ENCODE measurements at regions not wholly inside any gene's neighbourhood (a gene's known extent, or its start where the extent isn't known, plus 50 kb on each side); places are given as distances from the start of the nearest gene placed in this dataset.

DNA sequence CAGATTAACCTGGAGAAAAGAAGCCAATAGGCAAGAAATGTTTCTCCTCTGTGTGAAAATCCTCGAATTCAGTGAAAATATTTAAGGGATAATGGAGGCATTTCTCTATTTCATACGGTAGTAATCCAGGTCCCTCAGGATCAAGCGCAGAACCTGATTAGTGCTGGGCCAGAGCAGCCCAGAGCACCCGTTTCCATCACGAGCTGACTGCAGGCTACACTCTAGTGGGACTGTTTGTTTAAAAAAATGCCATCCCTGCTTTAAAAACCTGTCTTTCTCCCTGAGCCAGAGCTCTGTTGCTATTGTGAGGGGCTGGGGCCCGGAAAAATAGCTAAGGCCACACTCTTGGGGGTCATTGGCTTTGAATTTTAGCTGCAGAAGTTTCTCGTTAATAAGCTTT lies 223.2 kb upstream of the E2F8 start:
- no peak for DNase-seq (ENCODE audit: low read depth)

DNA sequence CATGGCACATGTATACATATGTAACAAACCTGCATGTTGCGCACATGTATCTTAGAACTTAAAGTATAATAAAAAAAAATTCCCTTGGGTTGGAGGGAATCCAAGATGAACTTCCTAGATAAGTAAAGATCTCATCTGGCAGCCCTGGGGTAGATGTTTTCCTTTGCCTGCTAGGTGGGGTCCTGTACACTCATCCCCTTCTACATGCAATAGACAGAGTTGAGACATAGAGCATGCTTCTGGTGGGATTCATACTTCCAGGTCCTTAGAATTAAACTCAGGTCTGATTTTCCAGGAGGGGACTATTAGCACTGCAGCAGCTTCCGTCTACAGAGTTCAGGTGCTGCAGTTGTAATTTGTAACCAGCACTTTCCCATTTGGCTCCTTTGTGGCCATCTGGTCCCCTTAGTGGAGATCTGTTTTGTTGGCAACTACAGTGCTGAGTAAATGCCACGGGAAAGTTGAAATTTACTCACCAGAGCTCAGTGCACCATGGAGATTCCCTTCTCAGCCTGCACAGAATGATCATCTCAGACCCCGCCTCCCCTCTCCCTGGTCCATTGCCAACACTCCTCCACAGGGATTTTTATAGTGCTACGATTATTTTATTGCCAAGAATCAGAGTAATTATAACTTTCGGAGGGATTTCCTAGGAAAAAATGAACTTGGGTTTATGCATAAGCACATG lies 220.1 kb upstream of the E2F8 start:
- DNase-seq (ENCODE audit: low read depth): no peak

DNA sequence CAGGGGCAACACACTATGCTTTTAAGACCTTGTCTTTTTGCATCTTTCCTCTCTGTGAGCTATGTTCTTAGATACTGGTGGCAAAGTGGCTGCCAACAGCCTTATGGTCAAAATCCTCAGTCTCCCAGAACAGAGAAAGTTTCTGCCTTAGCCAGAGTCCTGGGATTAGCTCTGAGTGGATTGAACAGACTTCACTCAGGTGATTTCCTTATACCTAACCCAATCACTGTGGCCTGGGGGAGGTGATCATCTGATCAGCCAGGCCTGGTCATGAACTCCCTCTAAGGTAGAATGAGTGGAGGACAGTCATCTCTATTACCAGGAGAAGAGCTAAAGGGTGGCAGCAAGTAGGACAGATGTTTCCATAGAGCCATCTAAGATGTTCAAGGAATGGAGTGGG lies 218.5 kb upstream of the E2F8 start:
- no peak for DNase-seq (ENCODE audit: low read depth)

DNA sequence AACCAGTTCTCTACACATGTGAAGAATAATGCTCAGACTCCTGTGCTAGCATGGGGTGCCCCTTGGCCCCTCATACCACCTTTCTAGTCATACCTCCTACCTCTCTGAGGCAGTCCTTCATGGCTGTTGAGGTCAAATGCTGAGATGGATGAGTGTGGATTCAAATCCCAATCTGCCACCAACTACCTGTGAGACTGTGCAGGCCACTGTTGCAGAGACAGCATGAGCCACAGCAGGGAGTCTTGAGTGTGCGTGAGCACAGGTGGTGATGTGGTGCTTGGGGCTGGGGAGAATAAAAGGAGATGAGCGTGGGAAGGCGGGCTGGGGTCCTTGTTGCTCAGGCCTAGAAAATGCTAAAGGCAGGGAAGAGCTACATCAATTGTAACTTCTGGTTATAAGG lies 218.0 kb upstream of the E2F8 start:
- DNase-seq (ENCODE audit: low read depth): no peak

DNA sequence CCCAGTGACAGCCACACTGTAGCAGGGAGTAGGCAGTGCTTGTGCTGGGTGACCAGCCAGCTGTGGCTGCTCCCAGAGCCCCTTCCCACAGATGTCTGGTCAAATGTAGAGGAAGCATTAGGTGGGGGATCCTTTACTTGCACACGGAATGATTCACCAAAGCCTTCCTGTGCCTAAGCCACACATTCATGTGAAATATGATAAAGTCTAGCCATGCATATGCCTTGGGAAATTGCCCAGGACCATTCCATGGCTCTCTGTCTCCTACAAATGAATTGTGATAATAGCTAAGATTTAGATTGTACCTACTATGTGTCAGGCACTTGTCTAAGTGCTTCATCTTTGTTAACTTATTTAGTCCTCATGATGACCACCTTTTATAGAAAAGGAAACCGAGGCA lies 217.5 kb upstream of the E2F8 start:
- DNase-seq (ENCODE audit: low read depth): no peak

DNA sequence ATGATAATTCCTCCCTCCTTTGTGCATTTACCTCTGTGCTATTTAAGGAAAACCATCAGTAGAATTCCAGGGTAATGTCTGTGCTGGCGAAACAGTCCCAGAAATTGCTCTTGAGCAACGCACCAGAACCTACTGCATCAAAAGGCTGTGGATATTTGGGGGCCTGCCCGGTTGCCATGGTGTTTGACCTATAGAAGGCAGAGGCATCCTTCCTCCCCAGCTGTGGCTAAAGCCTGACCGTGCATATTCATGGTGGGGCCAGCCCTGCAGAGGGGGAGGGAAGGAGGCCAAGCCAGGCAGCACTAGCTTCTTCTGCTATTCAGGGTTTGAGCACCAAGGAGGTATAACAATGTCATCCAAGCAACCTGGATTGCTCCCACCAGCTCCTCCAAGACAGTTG lies 215.0 kb upstream of the E2F8 start:
- no peak for DNase-seq (ENCODE audit: low read depth)

DNA sequence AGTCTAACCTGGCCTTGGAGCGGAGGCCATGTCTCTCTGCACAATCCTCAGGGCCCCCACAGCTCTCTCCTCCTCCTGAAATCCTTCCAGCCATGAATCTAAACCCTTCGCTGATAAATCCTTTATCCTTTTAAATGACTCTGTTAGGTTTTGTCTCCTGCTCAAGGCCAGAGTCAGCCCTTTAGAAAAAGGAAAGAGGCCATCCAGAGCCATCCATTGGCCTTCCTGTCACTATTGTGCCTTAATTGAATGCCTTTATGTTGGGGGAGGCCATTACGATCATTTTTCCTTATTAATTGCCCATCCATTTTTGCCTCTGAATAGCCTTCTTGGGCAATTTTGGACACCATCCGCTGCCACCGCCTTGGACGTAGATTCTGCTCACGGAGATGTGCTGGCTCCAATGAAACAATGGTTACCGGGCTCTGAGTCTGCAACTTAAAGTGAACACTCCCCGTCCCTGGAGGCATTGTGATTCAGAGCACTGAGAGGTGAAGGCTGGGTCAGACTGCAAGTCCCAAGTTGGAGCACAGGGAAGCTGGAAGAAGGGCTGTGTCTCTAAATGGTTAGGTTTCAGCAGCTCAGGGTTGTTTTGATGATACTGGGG lies 213.0 kb upstream of the E2F8 start:
- no peak for DNase-seq (ENCODE audit: low read depth)

DNA sequence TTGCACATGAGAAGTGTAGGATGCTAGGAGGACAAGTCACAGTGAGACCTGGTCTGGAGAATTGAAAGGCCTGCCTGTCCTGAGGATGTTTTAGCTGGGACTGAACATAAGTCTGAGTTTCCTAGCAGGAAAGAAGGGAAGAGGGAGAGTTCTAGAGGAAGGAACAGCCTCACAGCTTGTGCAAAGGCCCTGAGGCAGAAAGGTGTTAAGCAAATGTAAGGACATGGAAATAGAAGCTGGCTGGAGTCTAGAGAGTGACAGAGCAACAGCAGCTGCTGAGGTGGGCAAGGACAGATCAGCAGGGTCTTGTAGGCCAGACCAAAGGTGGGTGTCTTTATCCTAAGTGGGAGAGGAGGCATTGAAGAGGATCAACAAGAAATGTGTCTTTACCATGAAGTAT lies 210.9 kb upstream of the E2F8 start:
- DNase-seq (ENCODE audit: low read depth): no peak

DNA sequence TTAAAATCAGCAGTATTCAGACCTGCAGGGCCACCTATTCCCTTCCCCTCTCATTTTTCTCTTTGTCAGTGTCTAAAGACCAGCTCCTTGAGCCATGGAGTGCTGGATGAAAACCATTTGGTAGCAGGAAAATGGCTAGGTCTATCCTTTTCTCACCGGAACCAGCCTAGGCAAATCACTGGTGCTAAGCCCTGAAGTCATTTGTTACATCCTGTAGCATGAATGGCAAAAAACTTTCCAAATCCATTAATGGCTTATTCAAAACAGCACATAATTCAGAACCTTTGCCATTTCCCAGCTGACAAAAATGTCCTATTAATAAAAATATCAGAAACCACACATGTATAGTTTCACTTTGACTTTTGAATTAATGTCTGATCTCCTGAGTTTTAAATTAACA lies 209.5 kb upstream of the E2F8 start:
- DNase-seq (ENCODE audit: low read depth): no peak

DNA sequence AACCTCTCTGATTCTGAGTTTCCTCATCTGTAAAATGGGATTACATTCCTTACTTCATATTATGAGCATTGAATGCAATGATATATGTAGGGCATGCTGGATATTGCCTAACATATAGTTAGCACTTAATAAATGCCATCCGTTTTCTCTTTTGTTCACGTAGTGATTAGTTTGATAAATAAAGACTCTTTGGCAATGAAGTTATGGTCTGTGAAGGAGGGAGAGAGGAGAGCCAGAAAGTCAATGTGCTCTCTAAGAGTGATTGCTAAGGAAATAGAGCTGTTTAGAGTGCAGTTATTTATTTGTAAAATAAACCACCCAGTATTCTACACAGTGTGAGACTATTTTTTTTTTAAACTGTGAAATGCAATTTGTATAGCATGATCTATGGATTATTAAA lies 207.9 kb upstream of the E2F8 start:
- no peak for DNase-seq (ENCODE audit: low read depth)

DNA sequence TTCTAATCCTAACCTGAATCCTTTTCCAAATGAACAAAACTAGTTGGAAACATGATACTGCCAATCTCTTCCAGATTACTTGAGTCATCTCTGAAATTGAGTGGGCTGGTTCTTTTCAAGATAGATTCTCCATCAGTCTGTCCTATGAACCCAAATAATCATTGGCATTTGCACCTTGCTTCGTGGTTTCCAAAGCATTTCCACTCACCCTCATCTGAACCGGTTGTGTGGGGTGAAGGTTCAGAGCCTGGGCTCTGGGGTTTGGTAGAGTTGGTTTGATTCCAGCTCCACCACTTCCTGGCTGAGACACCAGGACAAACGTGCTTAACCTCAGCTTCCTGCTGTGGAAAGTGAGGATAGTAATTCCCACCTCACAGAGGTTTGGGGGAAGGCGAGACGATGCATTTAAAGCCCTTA lies 206.4 kb upstream of the E2F8 start:
- DNase-seq (ENCODE audit: low read depth): no peak

DNA sequence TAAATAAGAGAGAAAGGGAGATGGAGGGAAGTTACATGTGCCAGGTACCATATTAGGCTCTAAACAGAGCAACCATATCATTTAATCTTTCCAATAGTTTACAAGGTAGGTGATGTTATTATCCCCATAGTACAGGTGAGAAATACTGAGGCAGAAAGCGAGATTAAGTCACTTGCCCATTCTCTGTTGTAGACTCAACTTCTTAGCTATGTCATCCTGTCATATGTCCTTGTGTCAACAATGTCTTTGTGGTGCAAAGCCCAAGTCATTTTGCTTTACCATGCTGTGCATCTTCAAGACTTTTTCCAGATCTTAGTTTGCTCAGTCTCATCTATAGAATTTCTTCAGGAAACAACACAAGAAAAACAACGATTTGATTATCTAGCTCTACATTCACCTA lies 205.0 kb upstream of the E2F8 start:
- no peak for DNase-seq (ENCODE audit: low read depth)

DNA sequence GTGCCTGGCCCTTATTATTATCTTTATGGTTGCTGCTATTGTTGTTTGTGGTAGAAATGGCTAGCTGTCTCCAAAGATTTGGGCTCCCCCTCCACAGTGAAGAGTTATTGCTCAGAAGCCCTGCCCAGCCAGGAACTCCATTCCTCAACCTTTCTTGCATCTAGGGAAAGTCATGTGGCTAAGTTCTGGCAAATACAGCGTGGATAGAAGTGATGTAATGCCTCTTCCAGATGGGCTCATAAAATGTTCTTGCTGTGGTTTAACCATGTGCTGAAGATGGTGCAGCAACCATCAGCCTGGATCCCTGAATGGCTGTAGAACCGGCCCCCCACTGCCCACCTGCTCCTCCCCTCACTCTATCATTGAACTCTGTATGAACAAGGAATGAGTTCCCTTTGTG lies 203.5 kb upstream of the E2F8 start:
- DNase-seq (ENCODE audit: low read depth): no peak

DNA sequence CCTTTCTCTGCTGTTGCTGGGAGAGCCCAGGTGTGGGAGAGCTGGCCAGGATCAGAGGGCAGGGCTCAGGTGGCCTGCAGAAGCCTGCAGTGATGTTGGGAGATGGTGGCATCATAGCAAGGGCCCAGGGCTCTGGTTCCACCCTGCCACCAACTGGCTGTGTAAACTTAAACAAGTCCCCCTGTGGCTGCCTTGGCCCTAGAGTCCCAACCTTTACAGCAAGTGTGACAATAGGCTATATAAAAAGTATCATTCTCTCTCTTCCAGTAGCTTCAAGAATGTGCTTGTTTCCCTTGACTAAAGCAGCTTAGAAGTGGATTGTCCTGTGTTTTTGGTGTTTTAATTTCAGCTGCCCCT lies 201.8 kb upstream of the E2F8 start:
- no peak for DNase-seq (ENCODE audit: low read depth)

DNA sequence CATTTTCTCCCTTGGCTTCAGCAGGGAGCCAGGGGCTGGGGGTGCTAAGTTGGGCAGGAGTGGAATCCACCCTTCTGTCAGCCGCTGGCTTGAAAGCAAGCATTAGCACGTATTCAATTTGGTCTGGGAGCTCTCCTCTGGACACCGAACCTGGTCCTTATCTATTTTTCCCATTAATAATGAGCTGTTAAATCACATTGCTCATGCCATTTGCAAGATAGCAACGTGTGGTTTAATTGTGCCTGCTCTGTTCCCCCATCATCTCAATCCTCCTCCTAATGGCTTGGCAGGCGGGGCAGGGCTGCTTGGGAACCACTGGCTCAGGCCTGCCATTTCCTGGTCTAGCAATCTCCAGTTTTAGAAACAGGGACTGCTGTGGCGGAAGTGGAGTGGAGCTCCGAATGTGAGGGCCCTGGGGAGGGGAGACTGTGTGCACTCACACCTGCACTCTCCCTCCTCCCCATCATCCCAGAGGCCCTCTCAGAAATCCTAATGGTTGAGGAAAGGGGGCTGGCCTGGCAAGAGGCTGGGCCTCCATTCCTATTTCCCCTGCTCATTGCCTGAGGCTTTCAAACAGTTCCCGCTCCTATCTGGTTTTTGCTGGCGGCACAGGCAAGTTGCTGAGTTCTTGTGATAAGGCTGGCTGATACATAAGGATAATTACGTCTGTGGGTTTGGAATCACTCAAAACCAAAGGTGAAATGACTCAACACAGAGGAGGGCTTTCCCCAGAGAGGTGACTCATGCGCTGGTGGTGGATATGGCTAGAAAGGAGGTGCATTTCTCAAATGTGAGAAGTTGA lies 201.2 kb upstream of the E2F8 start:
- peak; percentile 93 for DNase-seq (ENCODE audit: low read depth)

DNA sequence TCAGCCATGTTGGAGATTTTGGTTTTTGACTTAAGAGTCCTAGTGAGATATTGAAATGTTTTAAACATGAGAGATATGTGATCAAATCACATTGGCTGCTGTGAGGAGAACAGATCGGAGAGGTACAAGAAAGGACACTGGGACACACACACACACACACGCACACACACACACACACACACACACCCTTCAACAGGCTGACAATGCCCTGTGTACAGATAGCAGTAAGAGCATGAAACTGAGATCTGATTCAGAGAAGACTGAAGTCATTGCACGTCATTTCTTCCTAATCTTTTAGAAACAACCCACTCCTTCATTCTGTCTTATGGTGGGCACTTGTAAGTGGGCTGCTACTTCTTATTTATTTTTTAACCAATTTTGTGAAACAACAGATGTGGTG lies 200.5 kb upstream of the E2F8 start:
- no peak for DNase-seq (ENCODE audit: low read depth)

DNA sequence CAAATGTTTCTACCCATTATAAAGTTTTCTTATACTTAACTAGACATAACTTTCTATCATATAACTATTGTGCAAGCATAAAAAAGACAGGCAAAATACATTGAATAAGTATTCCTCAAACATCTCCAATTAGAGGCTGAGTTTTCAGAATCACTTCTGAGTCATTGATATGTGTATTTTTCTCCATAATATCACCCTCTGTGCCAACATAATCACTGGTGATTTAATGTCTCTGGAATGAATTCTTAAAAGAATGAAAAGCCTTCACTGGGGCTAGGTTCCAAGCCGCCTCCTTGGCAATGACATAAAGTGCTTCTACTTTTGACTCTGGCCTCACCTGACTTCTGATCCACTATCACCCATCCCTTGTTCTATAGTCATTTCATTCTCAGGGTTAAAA lies 197.0 kb upstream of the E2F8 start:
- DNase-seq (ENCODE audit: low read depth): no peak

DNA sequence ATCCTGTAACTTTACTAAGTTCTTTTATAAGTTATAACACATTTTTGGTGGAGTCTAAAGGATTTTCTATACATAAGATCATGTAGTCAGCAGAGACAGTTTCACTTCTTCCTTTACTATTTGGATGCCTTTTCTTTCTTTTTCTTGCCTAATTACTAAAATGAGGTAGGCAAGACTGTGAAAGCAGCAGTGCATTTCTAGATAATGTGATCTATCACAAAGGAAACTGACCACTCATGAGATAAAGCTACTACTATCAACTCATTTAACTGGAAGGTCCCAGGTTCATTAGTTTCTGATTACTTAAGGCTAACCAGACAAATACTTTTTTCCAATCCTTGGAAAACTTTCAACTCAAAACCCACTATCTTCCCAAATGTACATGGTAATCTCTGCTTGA lies 196.2 kb upstream of the E2F8 start:
- DNase-seq (ENCODE audit: low read depth): no peak

DNA sequence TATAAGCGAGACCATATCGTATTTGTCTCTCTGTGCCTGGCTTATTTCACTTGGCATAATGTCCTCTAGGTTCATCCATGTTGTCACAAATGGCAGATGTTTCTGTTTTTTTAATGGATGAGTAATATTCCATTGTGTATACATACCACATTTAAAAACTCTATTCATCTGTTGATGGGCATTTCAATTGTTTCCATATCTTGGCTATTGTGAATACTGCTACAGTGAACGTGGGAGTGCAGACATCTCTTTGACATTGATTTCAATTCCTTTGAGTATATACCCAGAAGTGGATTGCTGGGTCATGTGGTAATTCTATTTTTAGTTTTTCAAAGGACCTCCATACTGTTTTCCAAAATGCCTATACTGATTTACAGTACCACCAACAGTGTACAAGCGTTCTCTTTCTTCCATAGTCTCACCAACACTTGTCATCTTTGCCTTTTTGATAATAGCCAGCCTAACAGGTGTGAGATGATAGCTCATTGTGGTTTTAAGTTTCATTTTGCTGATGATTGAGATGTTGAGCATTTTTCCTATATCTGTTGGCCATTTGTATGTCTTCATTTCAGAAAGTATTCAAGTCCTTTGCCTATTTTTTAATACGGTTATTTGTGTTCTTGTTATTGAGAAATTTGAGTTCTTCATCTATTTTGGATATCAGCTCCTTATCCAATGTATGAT lies 194.7 kb upstream of the E2F8 start:
- DNase-seq (ENCODE audit: low read depth): no peak

DNA sequence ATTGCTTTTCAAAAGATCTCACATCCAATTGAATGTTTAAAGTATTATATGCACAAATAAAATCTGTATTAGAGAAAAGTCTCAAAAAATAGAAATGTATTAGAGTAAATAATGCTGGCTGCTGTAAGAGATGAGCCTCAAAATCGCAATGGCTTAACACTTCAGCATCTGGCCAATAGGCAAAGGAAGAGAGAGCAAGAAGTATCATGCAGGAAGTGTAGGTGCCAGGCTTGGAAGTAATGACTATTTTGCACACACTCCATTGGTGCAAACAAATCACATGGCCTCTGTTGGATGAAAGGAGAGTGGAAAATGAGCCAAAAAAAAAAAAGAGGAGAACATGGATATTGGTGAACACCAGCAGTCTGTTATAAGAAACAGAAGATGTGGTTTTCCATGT lies 193.0 kb upstream of the E2F8 start:
- no peak for DNase-seq (ENCODE audit: low read depth)

DNA sequence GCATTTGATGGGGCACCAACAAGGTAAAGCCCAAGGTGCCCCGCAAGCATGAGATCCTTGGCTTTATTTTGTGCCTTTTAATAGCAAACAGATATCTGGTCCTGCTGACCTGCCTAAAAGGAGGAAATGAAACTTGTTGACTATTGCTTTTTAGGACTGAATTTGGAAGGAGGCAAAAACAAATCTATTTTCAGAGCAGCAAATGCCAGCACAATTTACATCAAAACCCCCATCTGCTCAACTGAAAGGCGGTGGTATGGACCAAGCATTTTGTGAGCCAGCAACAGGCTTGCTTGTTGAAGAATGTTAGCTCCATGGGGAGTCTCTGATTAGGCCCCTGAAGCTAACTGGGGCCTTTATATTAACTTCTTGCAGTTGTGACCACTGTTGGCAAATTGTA lies 192.6 kb upstream of the E2F8 start:
- DNase-seq (ENCODE audit: low read depth): no peak

DNA sequence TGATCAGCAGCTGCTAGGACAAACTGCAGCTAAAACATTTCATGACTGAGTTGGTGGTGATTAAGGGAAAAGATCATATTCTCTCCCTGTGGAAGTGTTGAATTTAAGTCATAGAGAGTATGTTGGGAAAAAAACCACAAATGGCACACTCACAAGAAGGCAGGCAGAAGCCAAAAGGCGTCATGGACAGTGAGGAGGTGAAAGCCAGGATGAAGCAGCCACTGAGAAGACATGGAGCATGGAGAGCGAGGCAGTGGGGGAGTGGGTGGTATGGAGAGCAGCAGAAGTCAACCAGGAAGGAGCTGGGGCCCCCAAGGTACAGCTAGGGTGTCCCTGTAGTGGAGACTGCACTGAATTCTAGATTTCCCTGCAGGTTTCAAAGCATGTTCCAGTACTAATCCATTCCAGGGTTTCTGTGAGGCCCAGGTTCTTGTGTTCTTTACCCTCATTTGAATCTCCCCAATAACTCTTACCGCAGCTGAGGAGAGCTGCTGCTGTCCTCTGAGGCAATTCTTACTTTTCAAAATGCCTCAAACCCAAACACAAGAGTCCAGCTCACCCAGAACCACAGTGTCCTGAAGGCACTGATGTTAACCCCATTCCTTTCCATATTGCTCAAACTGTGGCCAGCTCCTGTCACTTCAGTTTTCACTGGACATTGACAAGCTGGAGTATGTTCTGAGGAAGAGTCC lies 191.8 kb upstream of the E2F8 start:
- no peak for DNase-seq (ENCODE audit: low read depth)

Measured in non-pigmented ciliary epithelial cell (primary cell).